Activated CD4-positive, alpha-beta T cell treated with anti-CD3 and anti-CD28 coated beads for 36 hours (primary cell): ENCODE measurements at regions not wholly inside any gene's neighbourhood (a gene's known extent, or its start where the extent isn't known, plus 50 kb on each side); places are given as distances from the start of the nearest gene placed in this dataset.
"Not testable (repeated sequence)": the region's sequence is repeated elsewhere in the genome, so short reads cannot be mapped to it uniquely, and the experiment has no call there.

Experiments used
- ATAC-seq: fragments of 200-7000 bp; cut with Tn5 transposase; one replicate; pipeline ENCODE4 v1.10.0; 2021; ENCODE audit warnings: mild to moderate bottlenecking, moderate library complexity
- CTCF ChIA-PET: fragments of 350-600 bp; sonication (Branson Sonifier 250); formaldehyde crosslinking; loops from one replicate; lab custom pipeline; 2021; ENCODE audit warnings: antibody characterized with exemption; lab: Charles Lee
- POLR2A ChIA-PET: fragments of 350-600 bp; sonication (Branson Sonifier 250); formaldehyde crosslinking; loops from one replicate; lab custom pipeline; 2021; ENCODE audit warnings: antibody characterized with exemption, inconsistent platforms; lab: Charles Lee
- DNase-seq: peaks from one replicate; pipeline ENCODE4 v3.0.0-alpha.2; 2020
- H3K27ac Mint-ChIP-seq: one replicate; pipeline ENCODE4 v1.8.0; 2021; ENCODE audit warnings: mixed read lengths
- H3K27me3 Mint-ChIP-seq: one replicate; pipeline ENCODE4 v1.8.0; 2021; ENCODE audit warnings: mixed read lengths
- H3K36me3 Mint-ChIP-seq: one replicate; pipeline ENCODE4 v1.8.0; 2021; ENCODE audit warnings: low read depth, mixed read lengths
- H3K4me1 Mint-ChIP-seq: one replicate; pipeline ENCODE4 v1.8.0; 2021; ENCODE audit warnings: mixed read lengths
- H3K4me3 Mint-ChIP-seq: one replicate; pipeline ENCODE4 v1.8.0; 2021; ENCODE audit warnings: mild to moderate bottlenecking, moderate library complexity, mixed read lengths
- H3K9me3 Mint-ChIP-seq: one replicate; pipeline ENCODE4 v1.8.0; 2021; ENCODE audit warnings: low read depth, mixed read lengths
- intact Hi-C, 2 experiments: fragments of 100-400 bp; cut with DNase I in 1 of 2; cut with micrococcal nuclease in 1 of 2; formaldehyde crosslinking; loops; one replicate each; pipeline versions ENCODE4 v1.14.2 to v1.15.1; 2022 to 2024; cut with DNase I, micrococcal nuclease

DNA sequence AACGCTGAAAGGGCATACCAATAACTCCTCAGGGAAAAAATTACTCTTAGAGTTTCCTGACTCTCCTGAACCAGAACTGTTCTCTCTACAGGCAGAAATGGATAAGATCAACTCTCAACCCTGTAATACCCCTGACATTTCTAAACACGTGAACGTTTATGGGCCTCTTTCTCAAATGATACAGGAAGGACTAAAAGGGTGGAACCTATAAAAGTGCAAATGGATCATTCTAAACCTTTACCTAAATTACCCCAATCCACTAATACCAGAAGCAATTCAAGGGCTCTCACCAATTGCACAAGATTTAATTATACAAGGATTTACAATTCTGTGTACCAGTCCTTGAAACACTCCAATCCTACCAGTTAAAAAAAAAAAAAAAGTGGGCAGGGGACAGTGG is 98.0 kb upstream of the FAM174B start:
- H3K36me3 Mint-ChIP-seq: no peaks in the 10 kb centered on the region
- no peak for ATAC-seq
- DNase-seq: no peak
- no peaks in the 10 kb centered on the region for H3K27me3 Mint-ChIP-seq
- H3K4me3 Mint-ChIP-seq: no peak overlapping the region
- H3K27ac Mint-ChIP-seq: no peak overlapping the region
- CTCF ChIA-PET: no interaction called here
- H3K4me1 Mint-ChIP-seq: no peaks in the 10 kb centered on the region
- H3K9me3 Mint-ChIP-seq: no peaks in the 10 kb centered on the region
- POLR2A ChIA-PET: interaction anchor here (1.3 kb wide), 1 partner anchor 17 kb away, joined by 5 read pairs; no protein-coding TSS in a partner anchor
- intact Hi-C loops: no loop called here

DNA sequence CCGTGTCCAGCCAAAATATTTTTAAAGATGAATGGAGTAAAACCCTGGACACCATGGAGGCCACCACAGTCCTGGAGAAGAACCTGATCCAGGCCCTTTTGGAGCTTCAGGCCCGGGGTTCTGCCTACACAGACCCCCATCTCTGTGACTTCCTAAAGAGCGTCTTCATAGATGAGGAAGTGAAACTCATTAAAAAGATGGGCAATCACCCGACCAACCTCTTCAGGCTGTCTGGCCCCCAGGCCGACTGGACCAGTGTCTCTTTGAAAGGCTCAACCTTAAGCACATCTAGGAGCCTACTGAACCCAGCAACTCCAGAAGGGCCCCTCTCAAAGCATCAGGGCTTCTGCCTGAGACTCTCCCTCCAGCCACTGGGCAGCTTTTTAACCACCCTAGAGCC is 107.9 kb upstream of the FAM174B start:
- no peaks in the 10 kb centered on the region for H3K4me1 Mint-ChIP-seq
- ATAC-seq: no peak
- ChIA-PET POLR2A (no interaction called here), CTCF (no interaction called here)
- no peaks in the 10 kb centered on the region for H3K27me3 Mint-ChIP-seq
- no peak overlapping the region for H3K4me3 Mint-ChIP-seq
- no peaks in the 10 kb centered on the region for H3K36me3 Mint-ChIP-seq
- H3K27ac Mint-ChIP-seq: no peak overlapping the region
- no peak for DNase-seq
- intact Hi-C loops: no loop called here
- no peaks in the 10 kb centered on the region for H3K9me3 Mint-ChIP-seq

DNA sequence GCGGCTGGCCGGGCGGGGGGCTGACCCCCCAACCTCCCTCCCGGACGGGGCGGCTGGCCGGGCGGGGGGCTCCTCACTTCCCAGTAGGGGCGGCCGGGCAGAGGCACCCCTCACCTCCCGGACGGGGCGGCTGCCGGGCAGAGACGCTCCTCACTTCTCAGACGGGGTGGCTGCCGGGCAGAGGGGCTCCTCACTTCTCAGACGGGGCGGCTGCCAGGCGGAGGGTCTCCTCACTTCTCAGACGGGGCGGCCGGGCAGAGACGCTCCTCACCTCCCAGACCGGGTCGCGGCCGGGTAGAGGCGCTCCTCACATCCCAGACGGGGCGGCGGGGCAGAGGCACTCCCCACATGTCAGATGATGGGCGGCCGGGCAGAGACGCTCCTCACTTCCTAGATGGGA is 112.6 kb upstream of the FAM174B start:
- ATAC-seq, DNase-seq, CTCF ChIA-PET, H3K27me3 Mint-ChIP-seq, H3K4me3 Mint-ChIP-seq, H3K27ac Mint-ChIP-seq, POLR2A ChIA-PET, H3K36me3 Mint-ChIP-seq, H3K4me1 Mint-ChIP-seq, H3K9me3 Mint-ChIP-seq, intact Hi-C loops: not testable (repeated sequence)

DNA sequence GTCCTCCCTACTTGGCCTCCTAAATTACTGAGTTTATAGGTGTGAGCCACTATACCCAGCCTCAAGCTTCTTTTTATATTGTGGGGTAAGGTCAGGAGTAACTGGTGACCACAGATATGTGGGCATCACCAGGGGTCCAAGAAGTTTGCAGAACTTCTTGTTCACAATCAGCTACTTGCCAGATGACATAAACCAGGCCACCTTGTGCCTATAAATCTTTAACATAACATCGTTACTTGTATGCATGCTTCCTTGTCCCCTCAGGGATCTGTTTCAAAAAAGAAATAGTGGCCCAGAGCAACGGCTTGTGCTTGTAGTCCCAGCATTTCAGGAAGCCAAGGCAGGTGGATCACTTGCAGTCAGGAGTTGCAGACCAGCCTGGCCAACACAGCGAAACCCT is 115.1 kb upstream of the FAM174B start:
- ATAC-seq (no peak), DNase-seq (no peak)
- Mint-ChIP-seq H3K36me3 (no peaks in the 10 kb centered on the region), H3K9me3 (no peaks in the 10 kb centered on the region), H3K4me1 (no peaks in the 10 kb centered on the region), H3K27me3 (no peaks in the 10 kb centered on the region), H3K4me3 (no peak overlapping the region), H3K27ac (no peak overlapping the region)
- ChIA-PET POLR2A (interaction anchor here (0.6 kb wide), 1 partner anchor 260 kb away, joined by 3 read pairs; no protein-coding TSS in a partner anchor), CTCF (interaction anchor here (0.6 kb wide), 1 partner anchor 1571 kb away, joined by 3 read pairs; no protein-coding TSS in a partner anchor)
- intact Hi-C loops: no loop called here

DNA sequence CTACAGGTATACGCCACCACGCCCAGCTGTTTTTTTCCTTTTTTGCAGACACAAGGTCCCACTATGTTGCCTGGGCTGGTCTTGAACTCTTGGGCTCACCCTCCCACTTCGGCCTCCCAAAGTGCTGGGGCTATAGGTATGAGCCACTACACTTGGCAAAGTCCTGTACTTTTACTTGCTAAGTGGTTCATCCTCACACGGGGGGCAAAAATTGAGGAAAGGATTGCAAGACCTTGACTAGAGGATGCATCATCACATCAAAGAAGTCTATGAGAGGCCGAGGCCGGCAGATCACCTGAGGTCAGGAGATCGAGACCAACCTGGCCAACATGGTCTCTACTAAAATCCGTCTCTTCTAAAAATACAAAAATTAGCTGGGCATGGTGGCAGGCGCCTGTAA is 116.5 kb upstream of the FAM174B start:
- Mint-ChIP-seq H3K4me3 (no peak overlapping the region), H3K4me1 (no peaks in the 10 kb centered on the region), H3K36me3 (no peaks in the 10 kb centered on the region), H3K27me3 (no peaks in the 10 kb centered on the region), H3K27ac (no peak overlapping the region), H3K9me3 (no peaks in the 10 kb centered on the region)
- DNase-seq: no peak
- ChIA-PET POLR2A (no interaction called here), CTCF (interaction anchor here (1.0 to 1.1 kb wide), 2 partner anchors 16 to 257 kb away, joined by 3 read pairs; no protein-coding TSS in a partner anchor)
- ATAC-seq: no peak
- intact Hi-C loops: no loop called here

DNA sequence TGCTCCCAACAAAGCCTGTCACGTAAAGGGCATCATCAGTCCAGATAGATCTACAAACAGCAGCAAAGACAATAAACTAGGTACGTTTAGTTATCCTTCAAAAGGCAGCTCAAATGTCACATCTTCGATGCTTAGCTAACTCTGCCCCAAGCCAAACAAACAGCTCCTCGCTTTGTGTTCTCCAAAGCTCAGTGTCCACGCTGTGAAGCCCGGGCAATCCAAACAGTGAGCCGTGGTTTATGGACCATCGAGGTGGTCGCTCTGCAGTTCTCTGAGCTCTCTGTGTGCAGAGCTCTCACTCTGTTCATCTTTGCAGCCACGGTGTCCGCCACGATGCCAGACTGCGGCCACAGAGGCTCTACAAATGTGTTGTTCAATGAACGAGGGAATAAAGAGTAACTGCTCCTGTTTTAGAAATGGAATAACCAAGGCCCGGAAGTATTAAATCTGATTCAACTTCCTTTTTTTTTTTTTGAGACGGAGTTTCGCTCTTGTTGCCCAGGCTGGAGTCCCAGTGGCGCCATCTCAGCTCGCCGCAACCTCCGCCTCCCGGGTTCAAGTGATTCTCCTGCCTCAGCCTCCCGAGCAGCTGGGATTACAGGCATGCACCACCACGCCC is 117.2 kb upstream of the FAM174B start:
- H3K27me3 Mint-ChIP-seq: no peaks in the 10 kb centered on the region
- no peaks in the 10 kb centered on the region for H3K36me3 Mint-ChIP-seq
- no peak overlapping the region for H3K27ac Mint-ChIP-seq
- intact Hi-C loops: no loop called here
- no peaks in the 10 kb centered on the region for H3K9me3 Mint-ChIP-seq
- DNase-seq: no peak
- no peak overlapping the region for H3K4me3 Mint-ChIP-seq
- no peaks in the 10 kb centered on the region for H3K4me1 Mint-ChIP-seq
- ChIA-PET POLR2A (no interaction called here), CTCF (interaction anchor here (1.0 kb wide), 1 partner anchor 257 kb away, joined by 3 read pairs; no protein-coding TSS in a partner anchor)
- no peak for ATAC-seq

DNA sequence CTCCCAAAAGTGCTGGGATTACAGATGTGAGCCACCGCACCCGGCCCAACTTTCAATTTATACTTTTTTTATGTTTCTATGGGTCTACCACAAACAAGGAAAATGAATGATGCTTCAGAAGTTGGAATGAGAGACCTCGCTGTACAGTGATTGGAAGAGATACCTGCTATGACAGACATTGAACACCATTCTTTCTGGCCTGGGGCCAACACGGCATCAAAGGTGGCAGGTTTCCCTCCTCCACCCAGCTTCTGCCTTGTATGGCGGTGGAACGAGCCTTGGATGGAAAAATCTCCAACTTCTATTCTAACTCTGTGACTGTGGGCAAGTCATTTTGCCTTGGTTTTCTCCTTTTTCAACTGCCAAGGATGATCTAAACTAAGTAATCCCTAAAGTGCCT is 117.8 kb upstream of the FAM174B start:
- ChIA-PET POLR2A (no interaction called here), CTCF (no interaction called here)
- DNase-seq: no peak
- Mint-ChIP-seq H3K4me3 (no peak overlapping the region), H3K27me3 (no peaks in the 10 kb centered on the region), H3K36me3 (no peaks in the 10 kb centered on the region), H3K9me3 (no peaks in the 10 kb centered on the region), H3K4me1 (no peaks in the 10 kb centered on the region), H3K27ac (no peak overlapping the region)
- no peak for ATAC-seq
- intact Hi-C loops: no loop called here

DNA sequence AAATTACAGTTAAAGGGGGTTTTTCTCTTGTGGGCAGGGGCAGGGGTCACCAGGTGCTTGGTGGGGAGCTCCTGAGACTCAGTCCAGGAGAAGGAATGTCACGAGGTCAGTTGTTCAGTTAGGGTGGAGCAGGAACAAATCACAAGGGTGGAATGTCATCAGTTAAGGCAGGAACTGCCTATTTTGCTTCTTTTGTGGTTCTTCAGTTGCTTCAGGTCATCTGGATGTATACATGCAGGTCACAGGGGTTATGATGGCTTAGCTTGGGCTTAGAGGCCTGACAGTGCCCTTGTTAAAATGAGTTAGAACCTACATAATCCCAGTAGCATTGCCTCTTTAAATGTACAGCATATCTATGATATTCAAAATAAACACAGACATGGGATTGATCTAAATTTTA is 120.2 kb upstream of the CHD2 start:
- CTCF ChIA-PET: interaction anchor here (0.7 kb wide), 1 partner anchor 236 kb away, joined by 3 read pairs; no protein-coding TSS in a partner anchor
- Mint-ChIP-seq H3K27ac (no peak overlapping the region), H3K36me3 (peaks cover 6% of the 10 kb centered on the region), H3K27me3 (no peaks in the 10 kb centered on the region), H3K9me3 (peaks cover 5% of the 10 kb centered on the region), H3K4me1 (no peaks in the 10 kb centered on the region), H3K4me3 (no peak overlapping the region)
- no peak for ATAC-seq
- intact Hi-C loops: loop anchor here in 1 of 2 experiments (5.0 kb wide), 1 partner anchor 522 kb away; no protein-coding TSS in a partner anchor
- DNase-seq: no peak
- POLR2A ChIA-PET: no interaction called here

DNA sequence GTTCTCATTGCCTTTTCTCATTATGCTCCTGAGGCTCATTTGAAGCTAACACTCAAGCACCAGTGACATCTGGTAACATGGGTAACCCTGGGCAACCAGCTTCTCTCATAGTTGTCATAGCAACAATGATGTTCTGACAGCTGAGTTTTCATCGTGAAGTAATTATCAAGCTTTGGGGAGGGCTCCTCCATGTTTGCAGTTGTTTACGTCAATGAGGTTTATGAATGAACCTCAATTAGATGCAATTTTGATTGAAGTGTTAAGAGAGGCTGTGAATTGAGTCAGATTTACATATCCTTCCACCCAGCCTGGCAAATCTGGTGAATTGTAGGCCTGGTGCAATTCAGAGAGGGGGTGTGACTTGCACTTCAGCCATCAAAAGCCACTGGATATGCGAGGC is 119.3 kb upstream of the CHD2 start:
- POLR2A ChIA-PET: no interaction called here
- Mint-ChIP-seq H3K4me1 (no peaks in the 10 kb centered on the region), H3K27ac (no peak overlapping the region), H3K27me3 (no peaks in the 10 kb centered on the region), H3K4me3 (no peak overlapping the region), H3K9me3 (peaks cover 5% of the 10 kb centered on the region), H3K36me3 (peaks cover 6% of the 10 kb centered on the region)
- CTCF ChIA-PET: interaction anchor here (0.6 to 0.9 kb wide), 3 partner anchors 16 to 137 kb away, joined by 3 read pairs; no protein-coding TSS in a partner anchor
- intact Hi-C loops: no loop called here
- no peak for DNase-seq
- no peak for ATAC-seq

DNA sequence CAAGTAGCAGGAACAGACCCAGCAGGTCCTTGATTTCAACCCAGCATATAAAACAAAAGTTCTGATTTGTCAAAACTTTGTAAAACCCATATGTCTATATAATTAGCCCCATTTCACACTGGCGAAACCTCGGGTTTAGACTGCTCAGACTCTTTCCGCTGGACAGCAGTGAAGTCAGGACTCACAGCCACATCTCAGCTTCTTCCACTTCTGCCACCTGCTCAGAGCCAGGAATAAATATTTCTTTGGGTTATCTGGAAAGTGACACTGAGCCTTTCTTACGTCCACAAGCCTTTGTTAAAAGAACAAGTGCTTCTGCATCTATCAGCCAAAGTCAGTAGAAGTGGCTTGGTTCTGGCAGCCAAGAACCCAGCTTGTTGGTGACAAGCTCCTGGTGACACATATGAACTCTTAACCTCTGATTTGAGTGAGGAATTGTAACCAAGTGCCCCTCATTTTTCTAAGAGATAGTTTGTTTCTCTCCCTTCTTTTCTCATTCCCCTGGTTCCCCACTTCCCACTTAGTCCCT is 118.1 kb upstream of the CHD2 start:
- POLR2A ChIA-PET: no interaction called here
- ATAC-seq (no peak), DNase-seq (no peak)
- no peaks in the 10 kb centered on the region for H3K4me1 Mint-ChIP-seq
- H3K36me3 Mint-ChIP-seq: peaks cover 6% of the 10 kb centered on the region
- H3K4me3 Mint-ChIP-seq: no peak overlapping the region
- peaks cover 5% of the 10 kb centered on the region for H3K9me3 Mint-ChIP-seq
- CTCF ChIA-PET: interaction anchor here (0.7 kb wide), 1 partner anchor 198 kb away, joined by 3 read pairs; no protein-coding TSS in a partner anchor
- intact Hi-C loops: no loop called here
- no peak overlapping the region for H3K27ac Mint-ChIP-seq
- no peaks in the 10 kb centered on the region for H3K27me3 Mint-ChIP-seq

DNA sequence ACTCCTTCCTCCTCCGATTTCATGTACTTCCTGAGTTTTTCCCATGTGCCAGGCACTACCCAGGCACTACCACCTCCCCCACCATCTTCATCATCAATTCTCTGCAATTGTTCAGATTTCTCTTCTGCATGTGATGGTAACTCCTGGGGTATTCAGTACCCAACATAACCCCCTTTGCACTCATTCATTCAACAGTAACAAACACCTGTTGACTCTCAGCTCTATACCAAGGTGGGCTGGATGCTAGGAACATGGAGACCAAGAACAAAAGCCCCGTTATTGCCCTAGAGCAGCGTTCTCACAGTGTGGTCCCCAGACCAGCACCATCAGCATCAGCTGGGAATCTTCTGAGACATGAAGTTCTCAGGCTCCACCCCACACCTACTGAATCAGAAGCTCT is 113.0 kb upstream of the CHD2 start:
- Mint-ChIP-seq H3K4me1 (no peaks in the 10 kb centered on the region), H3K27me3 (no peaks in the 10 kb centered on the region), H3K27ac (no peak overlapping the region), H3K9me3 (no peaks in the 10 kb centered on the region), H3K36me3 (no peaks in the 10 kb centered on the region), H3K4me3 (no peak overlapping the region)
- no peak for DNase-seq
- intact Hi-C loops: no loop called here
- ChIA-PET CTCF (no interaction called here), POLR2A (no interaction called here)
- ATAC-seq: no peak

DNA sequence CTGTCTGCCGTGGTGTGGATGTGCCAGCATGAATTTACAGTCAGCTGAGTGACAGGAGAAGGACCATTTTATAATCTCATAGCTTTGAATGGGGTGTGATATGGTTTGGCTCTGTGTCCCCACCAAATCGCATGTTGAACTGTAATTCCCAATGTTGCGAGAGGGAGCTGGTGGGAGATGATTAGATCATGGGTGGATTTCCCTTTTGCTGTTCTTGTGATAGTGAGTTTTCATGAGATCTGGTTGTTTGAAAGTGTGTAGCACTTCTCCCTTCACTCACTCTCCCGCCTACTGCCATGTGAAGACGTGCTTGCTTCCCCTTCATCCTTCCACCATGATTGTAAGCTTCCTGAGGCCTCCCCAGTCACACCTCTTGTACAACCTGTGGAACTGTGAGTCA is 111.9 kb upstream of the CHD2 start:
- Mint-ChIP-seq H3K4me3 (no peak overlapping the region), H3K27ac (no peak overlapping the region), H3K4me1 (no peaks in the 10 kb centered on the region), H3K36me3 (no peaks in the 10 kb centered on the region), H3K27me3 (no peaks in the 10 kb centered on the region), H3K9me3 (no peaks in the 10 kb centered on the region)
- DNase-seq (no peak), ATAC-seq (no peak)
- intact Hi-C loops: no loop called here
- POLR2A ChIA-PET: no interaction called here
- CTCF ChIA-PET: interaction anchor here (0.6 to 2.4 kb wide), 5 partner anchors 8 to 242 kb away, joined by 3 to 8 read pairs (median 4); no protein-coding TSS in a partner anchor
